H9 (cell line): ENCODE measurements at regions not wholly inside any gene's neighbourhood (a gene's known extent, or its start where the extent isn't known, plus 50 kb on each side); places are given as distances from the start of the nearest gene placed in this dataset.

Experiments used
- DNase-seq: peaks from one replicate; pipeline ENCODE4 v3.0.0-alpha.2; 2017
- H2AFZ ChIP-seq: one replicate; pipeline ENCODE4 v1.6.1; 2013; ENCODE audit warnings: mild to moderate bottlenecking, low read length, control low read depth, moderate library complexity
- H2AK5ac ChIP-seq: 2 replicates; pipeline ENCODE4 v1.6.1; 2013; ENCODE audit warnings: low read length, control low read depth, mixed read lengths; ENCODE audit not compliant: insufficient read length
- H2BK120ac ChIP-seq: one replicate; pipeline ENCODE4 v1.6.1; 2013; ENCODE audit warnings: low read depth, mild to moderate bottlenecking, low read length, control low read depth, inconsistent platforms; ENCODE audit not compliant: poor library complexity, severe bottlenecking
- H2BK12ac ChIP-seq: 2 replicates; pipeline ENCODE4 v1.6.1; 2013; ENCODE audit warnings: low read length, control low read depth, mixed read lengths, low read depth; ENCODE audit not compliant: insufficient read length
- H2BK15ac ChIP-seq: 2 replicates; pipeline ENCODE4 v1.6.1; 2013; ENCODE audit warnings: low read depth, low read length, control low read depth
- H2BK20ac ChIP-seq: one replicate; pipeline ENCODE4 v1.6.1; 2013; ENCODE audit warnings: low read depth, mild to moderate bottlenecking, low read length, control low read depth, inconsistent platforms; ENCODE audit not compliant: poor library complexity, severe bottlenecking
- H2BK5ac ChIP-seq: 2 replicates; pipeline ENCODE4 v1.6.1; 2013; ENCODE audit warnings: low read length, control low read depth, mixed read lengths; ENCODE audit not compliant: insufficient read length
- H3K14ac ChIP-seq: 2 replicates; pipeline ENCODE4 v1.6.1; 2013; ENCODE audit warnings: low read length, control low read depth; ENCODE audit not compliant: insufficient read depth
- H3K18ac ChIP-seq: 2 replicates; pipeline ENCODE4 v1.6.1; 2013; ENCODE audit warnings: low read depth, mild to moderate bottlenecking, mixed read lengths, low read length, control low read depth; ENCODE audit not compliant: insufficient read length
- H3K23ac ChIP-seq: 2 replicates; pipeline ENCODE4 v1.6.1; 2013; ENCODE audit warnings: low read length, control low read depth, mixed read lengths, low read depth; ENCODE audit not compliant: insufficient read length
- H3K23me2 ChIP-seq: 2 replicates; pipeline ENCODE4 v1.6.1; 2013; ENCODE audit warnings: low read depth, mild to moderate bottlenecking, mixed read lengths, low read length, control low read depth; ENCODE audit not compliant: insufficient read length, poor library complexity, severe bottlenecking
- H3K27ac ChIP-seq: 2 replicates; pipeline ENCODE4 v1.5.1; 2013; ENCODE audit warnings: low read length, control low read depth, mixed read lengths, low read depth; ENCODE audit not compliant: insufficient read length
- H3K27me3 ChIP-seq: 2 replicates; pipeline ENCODE4 v1.6.1; 2013; ENCODE audit warnings: low read length, control low read depth, inconsistent platforms; ENCODE audit not compliant: insufficient read depth
- H3K4ac ChIP-seq: 2 replicates; pipeline ENCODE4 v1.6.1; 2013; ENCODE audit warnings: low read depth, mild to moderate bottlenecking, control low read depth, inconsistent platforms, low read length, moderate library complexity
- H3K4me1 ChIP-seq: 2 replicates; pipeline ENCODE4 v1.6.1; 2013; ENCODE audit warnings: low read length, control low read depth, inconsistent platforms; ENCODE audit not compliant: insufficient read depth
- H3K4me2 ChIP-seq: 2 replicates; pipeline ENCODE4 v1.6.1; 2013; ENCODE audit warnings: low read length, control low read depth, mixed read lengths; ENCODE audit not compliant: insufficient read length, insufficient read depth
- H3K56ac ChIP-seq: 2 replicates; pipeline ENCODE4 v1.6.1; 2013; ENCODE audit warnings: low read depth, mild to moderate bottlenecking, mixed read lengths, low read length, control low read depth; ENCODE audit not compliant: insufficient read length
- H3K79me1 ChIP-seq: 2 replicates; pipeline ENCODE4 v1.6.1; 2013; ENCODE audit warnings: low read depth, mild to moderate bottlenecking, moderate library complexity, low read length, control low read depth, inconsistent platforms; ENCODE audit not compliant: insufficient read depth, poor library complexity, severe bottlenecking
- H3K79me2 ChIP-seq: 2 replicates; pipeline ENCODE4 v1.6.1; 2013; ENCODE audit warnings: low read length, control low read depth, inconsistent platforms; ENCODE audit not compliant: insufficient read depth
- H3K9ac ChIP-seq: 2 replicates; pipeline ENCODE4 v1.6.1; 2013; ENCODE audit warnings: low read length, control low read depth, mixed read lengths; ENCODE audit not compliant: insufficient read length; ENCODE audit errors: extremely low read depth
- H3K9me3 ChIP-seq: one replicate; pipeline ENCODE4 v1.6.1; 2013; ENCODE audit warnings: low read depth, low read length, inconsistent platforms; ENCODE audit not compliant: control insufficient read depth
- H3T11ph ChIP-seq: one replicate; pipeline ENCODE4 v1.6.1; 2013; ENCODE audit warnings: mild to moderate bottlenecking, low read length, control low read depth, inconsistent platforms
- H4K20me1 ChIP-seq: one replicate; pipeline ENCODE4 v1.6.1; 2013; ENCODE audit not compliant: control insufficient read depth, insufficient read length, insufficient read depth
- H4K5ac ChIP-seq: 2 replicates; pipeline ENCODE4 v1.6.1; 2013; ENCODE audit warnings: low read depth, mild to moderate bottlenecking, mixed read lengths, low read length, control low read depth; ENCODE audit not compliant: insufficient read length
- H4K8ac ChIP-seq: replicated peaks from 2 replicates; pipeline ENCODE4 v1.6.1; 2013; ENCODE audit warnings: low read length, control low read depth, mixed read lengths, low read depth; ENCODE audit not compliant: insufficient read length
- H4K91ac ChIP-seq: 2 replicates; pipeline ENCODE4 v1.6.1; 2013; ENCODE audit warnings: low read depth, mild to moderate bottlenecking, moderate library complexity, mixed read lengths, low read length, control low read depth; ENCODE audit not compliant: insufficient read length
- H3K27ac Mint-ChIP-seq, 3 experiments: 2 replicates in 2 of 3; 3 replicates in 1 of 3; pipeline ENCODE4 v1.8.0; 2020 to 2021; ENCODE audit warnings: mixed read lengths in 3 of 3, mild to moderate bottlenecking in 1 of 3, moderate library complexity in 1 of 3
- H3K27me3 Mint-ChIP-seq: 2 replicates; pipeline ENCODE4 v1.8.0; 2021; ENCODE audit warnings: low read depth, mild to moderate bottlenecking, moderate library complexity, mixed read lengths
- H3K36me3 Mint-ChIP-seq, 3 experiments: 2 replicates in 2 of 3; 3 replicates in 1 of 3; pipeline ENCODE4 v1.8.0; 2020 to 2021; ENCODE audit warnings: low read depth in 3 of 3, mixed read lengths in 3 of 3; ENCODE audit not compliant: insufficient read depth in 1 of 3
- H3K4me1 Mint-ChIP-seq, 2 experiments: 2 replicates each; pipeline ENCODE4 v1.8.0; 2020; ENCODE audit warnings: mixed read lengths in 2 of 2
- H3K4me3 Mint-ChIP-seq, 2 experiments: 2 replicates in 1 of 2; 3 replicates in 1 of 2; pipeline ENCODE4 v1.8.0; 2020 to 2021; ENCODE audit warnings: mild to moderate bottlenecking in 2 of 2, mixed read lengths in 2 of 2, moderate library complexity in 1 of 2
- H3K9me3 Mint-ChIP-seq, 2 experiments: 2 replicates in 1 of 2; 3 replicates in 1 of 2; pipeline ENCODE4 v1.8.0; 2020; ENCODE audit warnings: mild to moderate bottlenecking in 2 of 2, mixed read lengths in 2 of 2, moderate library complexity in 1 of 2
- CTCF ChIP-seq: fragments of 200-600 bp; sonication (generic); conservative IDR thresholded peaks from 3 replicates; pipeline ENCODE4 v1.8.0; 2021; ENCODE audit warnings: antibody characterized with exemption, mild to moderate bottlenecking

GRCh38 chr4:124065422-124065821, 647.1 kb downstream of the ANKRD50 start:
- H3K27ac ChIP-seq: no peak overlapping the region

More at GRCh38 chr4:124065422-124065821, 647.1 kb downstream of the ANKRD50 start:
- no peak overlapping the region for H2BK15ac ChIP-seq
- no peak overlapping the region for H2BK120ac ChIP-seq
- H4K91ac ChIP-seq: no peak overlapping the region
- no peaks in the 10 kb centered on the region for H3K9me3 ChIP-seq
- H3K23ac ChIP-seq: no peak overlapping the region
- no peaks in the 10 kb centered on the region for H3K79me1 ChIP-seq
- no peak overlapping the region for H3K56ac ChIP-seq
- peaks cover 7 to 9% of the 10 kb centered on the region in 2 experiments; a peak in 4 of 5 replicates for H3K9me3 Mint-ChIP-seq
- DNase-seq: no peak
- peaks cover 6 to 16% (median 7%) of the 10 kb centered on the region in 3 experiments; a peak in 5 of 7 replicates for H3K36me3 Mint-ChIP-seq
- no peaks in the 10 kb centered on the region for H3K23me2 ChIP-seq
- H2BK20ac ChIP-seq: no peak overlapping the region
- no peaks in the 10 kb centered on the region for H3K27me3 Mint-ChIP-seq
- no peaks in the 10 kb centered on the region for H4K20me1 ChIP-seq
- TF ChIP-seq CTCF: no peak
- H3K79me2 ChIP-seq: no peaks in the 10 kb centered on the region
- no peak overlapping the region for H3T11ph ChIP-seq
- H4K8ac ChIP-seq: no peak overlapping the region
- no peak overlapping the region for H2BK12ac ChIP-seq
- H4K5ac ChIP-seq: no peak overlapping the region
- H3K4me1 Mint-ChIP-seq: peaks cover 11 to 13% of the 10 kb centered on the region in 2 experiments
- no peak overlapping the region for H3K14ac ChIP-seq
- no peak overlapping the region for H2AFZ ChIP-seq
- H3K27me3 ChIP-seq: no peaks in the 10 kb centered on the region
- H3K4ac ChIP-seq: no peak overlapping the region
- H2AK5ac ChIP-seq: no peak overlapping the region
- no peak overlapping the region for H3K4me3 Mint-ChIP-seq
- H3K9ac ChIP-seq: no peak overlapping the region
- H3K18ac ChIP-seq: no peak overlapping the region
- H3K4me2 ChIP-seq: no peak overlapping the region
- H3K27ac Mint-ChIP-seq: no peak overlapping the region
- no peaks in the 10 kb centered on the region for H3K4me1 ChIP-seq
- H2BK5ac ChIP-seq: no peak overlapping the region
